Activated CD4-positive, alpha-beta memory T cell treated with anti-CD3 and anti-CD28 coated beads for 36 hours (primary cell): ENCODE measurements at regions not wholly inside any gene's neighbourhood (a gene's known extent, or its start where the extent isn't known, plus 50 kb on each side); places are given as distances from the start of the nearest gene placed in this dataset.

Experiments
- CTCF ChIA-PET: fragments of 350-600 bp; sonication (Branson Sonifier 250); formaldehyde crosslinking; loops from one replicate; lab custom pipeline; 2021; ENCODE audit warnings: antibody characterized with exemption, inconsistent platforms; lab: Charles Lee
- POLR2A ChIA-PET: fragments of 350-600 bp; sonication (Branson Sonifier 250); formaldehyde crosslinking; loops from one replicate; lab custom pipeline; 2021; ENCODE audit warnings: antibody characterized with exemption; lab: Charles Lee
- DNase-seq: peaks from one replicate; pipeline ENCODE4 v3.0.0-alpha.2; 2020
- H3K27ac Mint-ChIP-seq: one replicate; pipeline ENCODE4 v1.8.0; 2021; ENCODE audit warnings: mixed read lengths
- H3K27me3 Mint-ChIP-seq: one replicate; pipeline ENCODE4 v1.8.0; 2021; ENCODE audit warnings: mixed read lengths
- H3K36me3 Mint-ChIP-seq: one replicate; pipeline ENCODE4 v1.8.0; 2021; ENCODE audit warnings: mixed read lengths
- H3K4me1 Mint-ChIP-seq: one replicate; pipeline ENCODE4 v1.8.0; 2021; ENCODE audit warnings: low read depth, mixed read lengths
- H3K4me3 Mint-ChIP-seq: one replicate; pipeline ENCODE4 v1.8.0; 2021; ENCODE audit warnings: mild to moderate bottlenecking, mixed read lengths
- H3K9me3 Mint-ChIP-seq: one replicate; pipeline ENCODE4 v1.8.0; 2021; ENCODE audit warnings: mixed read lengths
- intact Hi-C: fragments of 100-400 bp; cut with micrococcal nuclease; formaldehyde crosslinking; loops from one replicate; pipeline ENCODE4 v1.15.1; 2023

DNA sequence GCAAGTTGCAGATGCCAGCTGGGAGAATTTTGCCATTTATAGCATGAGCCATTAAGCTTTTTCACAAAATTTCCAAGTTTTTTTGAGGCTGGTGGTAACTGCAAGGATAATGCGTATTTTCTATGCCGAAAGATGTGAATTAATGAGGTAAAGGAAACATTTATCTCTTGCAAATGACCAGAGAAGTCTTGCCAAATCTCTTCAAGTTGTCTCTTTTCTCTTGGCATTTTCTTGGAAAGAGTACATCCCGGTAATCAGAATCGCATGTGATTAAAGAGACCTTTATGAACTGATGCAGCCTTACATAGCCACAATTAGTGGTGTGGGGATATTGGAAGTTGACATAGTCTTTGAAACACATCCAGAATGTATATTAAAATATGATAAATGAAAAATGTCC is 136.5 kb upstream of the MMADHC start:
- H3K4me1 Mint-ChIP-seq: no peaks in the 10 kb centered on the region
- no peaks in the 10 kb centered on the region for H3K36me3 Mint-ChIP-seq
- DNase-seq: no peak
- no peak overlapping the region for H3K4me3 Mint-ChIP-seq
- H3K9me3 Mint-ChIP-seq: no peaks in the 10 kb centered on the region
- no peak overlapping the region for H3K27ac Mint-ChIP-seq
- ChIA-PET POLR2A (no interaction called here), CTCF (no interaction called here)
- no peaks in the 10 kb centered on the region for H3K27me3 Mint-ChIP-seq
- intact Hi-C loops: no loop called here

DNA sequence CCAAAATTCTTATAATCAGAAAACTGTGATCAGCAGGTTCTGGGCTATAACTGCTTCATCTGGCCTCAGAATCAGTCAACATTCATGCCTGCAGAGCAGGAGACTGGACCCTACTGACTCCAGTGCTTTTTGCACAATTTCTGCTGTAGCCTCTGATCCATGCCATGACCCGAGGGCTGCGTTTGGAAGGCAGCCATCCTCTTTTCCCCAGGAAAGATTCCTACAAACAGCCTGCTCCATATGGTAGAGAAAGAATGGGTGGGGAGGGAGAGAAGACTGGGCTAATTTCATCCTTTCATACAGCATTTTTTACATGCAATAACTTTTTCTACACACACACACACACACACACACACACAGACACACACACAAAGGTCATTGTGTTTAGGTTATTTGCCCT is 133.0 kb upstream of the MMADHC start:
- ChIA-PET POLR2A (no interaction called here), CTCF (no interaction called here)
- H3K9me3 Mint-ChIP-seq: no peaks in the 10 kb centered on the region
- H3K4me3 Mint-ChIP-seq: no peak overlapping the region
- DNase-seq: no peak
- H3K27me3 Mint-ChIP-seq: peaks cover 3% of the 10 kb centered on the region
- H3K36me3 Mint-ChIP-seq: no peaks in the 10 kb centered on the region
- intact Hi-C loops: no loop called here
- H3K27ac Mint-ChIP-seq: no peak overlapping the region
- H3K4me1 Mint-ChIP-seq: no peaks in the 10 kb centered on the region

DNA sequence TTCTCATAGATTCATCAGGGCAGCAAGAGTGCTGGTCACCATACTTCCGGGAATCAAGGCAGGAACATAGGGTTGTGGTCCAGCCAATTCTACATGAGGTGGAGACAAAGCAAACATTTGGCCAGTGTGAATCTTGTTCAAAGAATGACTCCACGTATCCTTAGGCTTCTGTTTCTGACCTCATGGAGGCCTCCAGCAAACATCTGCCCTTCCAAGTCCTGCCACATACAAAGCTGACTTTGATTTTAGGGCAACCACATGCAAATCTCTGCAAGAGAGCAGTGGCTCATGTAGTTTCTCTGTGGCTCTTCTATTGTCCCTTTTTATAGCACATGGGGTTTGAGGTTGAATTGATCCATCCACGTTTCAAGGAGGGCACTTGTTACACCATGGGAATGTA is 132.1 kb upstream of the MMADHC start:
- ChIA-PET POLR2A (no interaction called here), CTCF (no interaction called here)
- no peak overlapping the region for H3K27ac Mint-ChIP-seq
- no peaks in the 10 kb centered on the region for H3K36me3 Mint-ChIP-seq
- H3K4me3 Mint-ChIP-seq: no peak overlapping the region
- H3K27me3 Mint-ChIP-seq: peaks cover 4% of the 10 kb centered on the region
- no peak for DNase-seq
- intact Hi-C loops: no loop called here
- H3K4me1 Mint-ChIP-seq: no peaks in the 10 kb centered on the region
- H3K9me3 Mint-ChIP-seq: no peaks in the 10 kb centered on the region

DNA sequence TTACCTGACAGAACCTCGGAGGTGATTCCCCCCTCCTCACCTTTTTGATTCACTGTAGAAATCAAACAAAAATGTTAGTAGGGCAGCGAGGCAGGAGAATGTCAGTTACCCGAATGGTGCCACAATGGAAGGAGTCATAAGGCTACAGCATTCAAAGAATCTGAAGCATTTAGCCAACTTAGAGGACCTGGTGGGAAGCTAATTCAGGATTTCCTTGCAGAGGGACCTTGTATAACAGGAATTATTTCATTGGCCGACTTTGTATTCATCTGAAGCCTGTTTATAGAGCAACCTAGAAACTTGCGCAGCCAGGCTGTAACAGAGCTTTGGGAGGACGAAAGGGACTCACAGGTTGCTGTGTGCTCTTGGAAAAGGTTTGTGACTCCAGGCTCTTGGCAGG is 129.1 kb upstream of the MMADHC start:
- no peaks in the 10 kb centered on the region for H3K9me3 Mint-ChIP-seq
- no peaks in the 10 kb centered on the region for H3K36me3 Mint-ChIP-seq
- no peaks in the 10 kb centered on the region for H3K4me1 Mint-ChIP-seq
- ChIA-PET POLR2A (no interaction called here), CTCF (no interaction called here)
- no peak overlapping the region for H3K4me3 Mint-ChIP-seq
- intact Hi-C loops: no loop called here
- H3K27ac Mint-ChIP-seq: no peak overlapping the region
- DNase-seq: no peak
- H3K27me3 Mint-ChIP-seq: peaks cover 4% of the 10 kb centered on the region

DNA sequence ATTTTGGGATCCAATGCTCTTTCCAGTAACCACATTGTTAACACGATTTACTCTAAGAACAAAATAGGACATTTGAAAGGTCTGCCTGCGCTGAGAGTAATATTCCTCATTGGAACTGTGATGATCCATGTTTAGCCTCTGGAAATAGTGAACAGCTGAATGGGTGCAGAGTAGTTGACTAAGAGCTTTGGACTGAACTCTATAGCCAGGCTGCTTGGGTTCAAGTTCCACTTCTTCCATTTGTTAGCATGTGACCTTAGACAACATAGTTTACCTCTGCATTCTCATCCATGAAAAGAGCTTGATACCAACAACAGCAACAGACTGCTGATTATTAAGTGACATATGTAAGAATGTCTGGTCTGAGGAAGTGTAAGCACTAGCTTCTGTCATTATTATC is 128.3 kb upstream of the MMADHC start:
- intact Hi-C loops: loop anchor here (1.0 kb wide), 1 partner anchor 119 kb away; no protein-coding TSS in a partner anchor

DNA sequence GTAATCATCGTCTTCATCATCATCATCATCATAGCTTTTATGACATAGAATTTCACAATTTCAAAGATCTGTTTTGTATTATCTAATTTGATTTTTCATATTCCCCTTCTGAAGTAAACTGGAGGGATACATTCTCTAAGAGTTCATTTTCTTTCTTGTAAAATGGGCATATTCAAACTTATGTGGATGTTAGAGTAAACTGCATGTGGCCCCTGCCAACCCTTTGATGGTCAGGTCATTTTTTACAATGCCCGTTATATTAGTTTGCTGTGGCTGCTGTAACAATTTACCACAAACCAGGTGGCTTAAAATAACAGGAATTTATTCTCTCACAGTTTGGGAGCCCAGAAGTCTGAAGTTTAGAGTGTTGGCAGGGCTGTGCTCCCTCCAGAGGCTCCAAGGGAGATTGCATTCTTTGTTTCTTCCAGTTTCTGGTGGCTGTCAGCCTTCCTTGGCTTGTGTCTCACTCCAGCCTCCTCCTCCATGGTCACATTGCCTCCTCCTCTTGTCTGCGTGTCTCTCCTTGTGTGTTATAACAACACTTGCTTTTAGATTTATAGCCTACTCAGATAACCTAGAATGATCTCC is 127.5 kb upstream of the MMADHC start:
- intact Hi-C loops: loop anchor here (1.0 kb wide), 1 partner anchor 118 kb away; no protein-coding TSS in a partner anchor
- no peaks in the 10 kb centered on the region for H3K9me3 Mint-ChIP-seq
- H3K4me1 Mint-ChIP-seq: no peaks in the 10 kb centered on the region
- no peak overlapping the region for H3K4me3 Mint-ChIP-seq
- CTCF ChIA-PET: no interaction called here
- no peak for DNase-seq
- POLR2A ChIA-PET: no interaction called here
- no peaks in the 10 kb centered on the region for H3K36me3 Mint-ChIP-seq
- H3K27me3 Mint-ChIP-seq: peaks cover 4% of the 10 kb centered on the region
- H3K27ac Mint-ChIP-seq: no peak overlapping the region

More for the DNA sequence above, 128.3 kb upstream of the MMADHC start:
- CTCF ChIA-PET: no interaction called here
- H3K36me3 Mint-ChIP-seq: no peaks in the 10 kb centered on the region
- no peak for DNase-seq
- H3K4me1 Mint-ChIP-seq: no peaks in the 10 kb centered on the region
- H3K27me3 Mint-ChIP-seq: peaks cover 4% of the 10 kb centered on the region
- no peak overlapping the region for H3K4me3 Mint-ChIP-seq
- POLR2A ChIA-PET: no interaction called here
- H3K9me3 Mint-ChIP-seq: no peaks in the 10 kb centered on the region
- no peak overlapping the region for H3K27ac Mint-ChIP-seq

DNA sequence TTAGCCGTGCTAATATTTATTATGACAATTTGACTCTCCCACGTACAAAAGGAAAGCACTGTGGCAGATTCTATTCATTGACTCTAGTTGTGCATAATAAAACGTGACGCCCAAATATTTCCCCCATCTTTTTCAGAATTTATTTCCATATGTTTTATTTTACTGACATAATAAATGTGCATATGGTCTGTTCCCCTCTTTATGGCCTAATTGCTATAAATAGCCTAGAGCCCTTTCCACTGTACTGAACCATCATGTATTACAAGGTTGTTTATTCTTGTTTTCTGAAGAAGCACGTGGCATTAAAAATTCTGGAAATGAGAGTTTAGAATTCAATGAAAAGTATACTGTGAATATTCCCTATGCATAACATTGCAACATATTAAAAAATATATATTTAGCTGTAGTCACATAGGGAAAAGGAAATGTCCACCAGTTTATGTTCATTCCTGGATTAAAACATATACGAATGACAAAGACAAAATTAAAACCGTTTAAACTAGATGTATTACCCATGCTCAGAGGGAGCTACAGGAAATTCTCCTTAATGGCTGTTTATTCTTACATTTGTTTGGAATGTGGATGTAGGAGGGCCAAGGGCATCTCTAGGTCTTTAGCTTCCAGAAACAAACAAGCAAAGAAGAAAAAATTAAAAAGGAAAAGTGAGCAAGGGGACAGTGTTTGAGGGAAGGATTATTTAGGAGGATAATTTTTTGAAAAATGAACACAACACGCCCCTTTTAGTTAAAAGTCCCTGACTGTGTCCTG is 122.1 kb upstream of the MMADHC start:
- POLR2A ChIA-PET: no interaction called here
- Mint-ChIP-seq H3K27ac (no peak overlapping the region), H3K4me1 (no peaks in the 10 kb centered on the region), H3K9me3 (no peaks in the 10 kb centered on the region), H3K27me3 (no peaks in the 10 kb centered on the region), H3K4me3 (no peak overlapping the region), H3K36me3 (no peaks in the 10 kb centered on the region)
- CTCF ChIA-PET: no interaction called here
- no peak for DNase-seq
- intact Hi-C loops: no loop called here

DNA sequence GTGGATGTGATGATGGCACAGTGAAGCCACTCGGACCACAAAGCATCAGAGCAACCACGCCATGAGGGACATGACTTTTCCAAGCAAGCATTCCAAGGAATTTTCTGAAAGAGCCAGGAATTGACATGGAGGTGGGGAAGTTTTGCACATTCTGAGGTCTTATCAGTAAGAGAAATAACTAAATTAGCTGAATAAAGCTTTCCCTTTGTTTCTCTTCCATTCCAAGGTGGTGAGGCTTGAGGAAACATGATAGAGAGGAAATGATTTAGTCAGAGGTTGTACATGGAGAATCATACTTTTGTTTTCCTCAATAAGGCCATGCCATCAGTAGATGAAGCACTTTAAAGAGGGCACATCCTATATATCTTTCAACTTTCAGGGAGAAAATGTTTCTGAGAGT is 115.7 kb upstream of the MMADHC start:
- Mint-ChIP-seq H3K36me3 (no peaks in the 10 kb centered on the region), H3K27me3 (no peaks in the 10 kb centered on the region), H3K4me1 (no peaks in the 10 kb centered on the region), H3K27ac (no peak overlapping the region), H3K4me3 (no peak overlapping the region), H3K9me3 (no peaks in the 10 kb centered on the region)
- ChIA-PET POLR2A (no interaction called here), CTCF (no interaction called here)
- intact Hi-C loops: no loop called here
- DNase-seq: no peak

DNA sequence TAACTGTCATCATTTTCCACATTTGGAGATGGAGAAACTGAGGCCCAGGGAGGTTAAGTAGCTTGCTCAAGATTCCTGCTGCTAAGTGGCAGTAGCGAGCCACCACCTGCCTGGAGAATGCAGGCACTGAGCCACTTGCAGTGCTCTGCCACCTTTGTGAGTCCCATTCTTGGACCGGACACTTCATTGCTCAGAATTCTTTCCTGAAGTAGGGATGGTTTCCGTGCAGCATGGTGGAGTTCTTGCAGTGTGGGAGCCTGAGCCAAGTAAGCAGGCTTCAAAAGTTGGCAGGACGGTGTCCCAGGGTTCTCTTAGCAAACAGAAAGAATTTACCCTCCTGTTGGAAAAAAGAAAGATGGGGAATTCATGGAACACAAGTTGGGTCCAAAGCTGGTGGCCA is 115.0 kb upstream of the MMADHC start:
- no peaks in the 10 kb centered on the region for H3K36me3 Mint-ChIP-seq
- intact Hi-C loops: no loop called here
- H3K27me3 Mint-ChIP-seq: peaks cover under 1% of the 10 kb centered on the region
- ChIA-PET POLR2A (no interaction called here), CTCF (no interaction called here)
- no peaks in the 10 kb centered on the region for H3K9me3 Mint-ChIP-seq
- DNase-seq: no peak
- no peak overlapping the region for H3K27ac Mint-ChIP-seq
- no peaks in the 10 kb centered on the region for H3K4me1 Mint-ChIP-seq
- no peak overlapping the region for H3K4me3 Mint-ChIP-seq

DNA sequence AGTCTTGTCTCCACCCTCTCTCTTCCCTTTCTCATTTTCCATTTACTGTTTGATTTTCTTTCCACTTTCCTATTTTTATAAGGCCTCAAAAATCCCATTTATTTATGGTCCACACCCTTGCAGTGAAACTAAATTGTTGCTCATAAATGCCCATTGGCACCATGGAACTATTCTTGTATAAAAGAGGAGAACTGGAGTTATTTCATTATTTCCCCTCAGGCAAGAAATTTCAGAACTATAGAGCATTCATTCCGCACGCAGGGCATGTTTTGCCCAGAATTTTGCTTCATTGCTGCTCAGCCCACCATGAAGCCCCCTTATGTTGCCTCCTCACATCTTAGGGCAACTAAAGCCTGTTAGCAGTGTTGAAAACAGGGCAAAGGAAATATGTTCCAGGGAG is 113.7 kb upstream of the MMADHC start:
- H3K4me1 Mint-ChIP-seq: no peaks in the 10 kb centered on the region
- intact Hi-C loops: no loop called here
- CTCF ChIA-PET: no interaction called here
- H3K4me3 Mint-ChIP-seq: no peak overlapping the region
- POLR2A ChIA-PET: no interaction called here
- H3K9me3 Mint-ChIP-seq: no peaks in the 10 kb centered on the region
- H3K27me3 Mint-ChIP-seq: peaks cover 1% of the 10 kb centered on the region
- DNase-seq: no peak
- H3K27ac Mint-ChIP-seq: no peak overlapping the region
- no peaks in the 10 kb centered on the region for H3K36me3 Mint-ChIP-seq

DNA sequence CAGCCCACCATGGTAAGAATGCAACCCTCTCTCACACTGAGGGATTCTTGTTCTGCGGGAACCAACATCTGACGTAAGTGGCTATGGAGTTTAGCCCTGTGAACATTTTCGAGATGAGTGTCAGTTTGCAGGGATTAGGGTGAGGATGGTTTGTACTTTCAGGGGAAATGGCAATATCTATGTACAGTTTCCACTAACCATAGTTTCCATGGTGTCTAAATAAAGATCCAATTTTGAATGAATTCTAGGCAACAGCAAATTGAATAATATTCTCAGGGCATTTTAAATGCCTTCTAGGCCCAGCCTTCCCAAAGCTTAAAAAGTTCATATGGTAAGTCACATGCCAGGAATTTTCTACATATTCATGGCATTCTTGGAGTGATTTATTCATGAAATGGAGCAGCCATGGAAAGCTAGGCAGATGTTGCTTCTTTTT is 105.4 kb upstream of the MMADHC start:
- no peak for DNase-seq
- POLR2A ChIA-PET: no interaction called here
- H3K27ac Mint-ChIP-seq: no peak overlapping the region
- H3K27me3 Mint-ChIP-seq: peaks cover 6% of the 10 kb centered on the region
- no peak overlapping the region for H3K4me3 Mint-ChIP-seq
- intact Hi-C loops: no loop called here
- H3K4me1 Mint-ChIP-seq: no peaks in the 10 kb centered on the region
- no peaks in the 10 kb centered on the region for H3K36me3 Mint-ChIP-seq
- H3K9me3 Mint-ChIP-seq: peaks cover 3% of the 10 kb centered on the region
- CTCF ChIA-PET: no interaction called here

DNA sequence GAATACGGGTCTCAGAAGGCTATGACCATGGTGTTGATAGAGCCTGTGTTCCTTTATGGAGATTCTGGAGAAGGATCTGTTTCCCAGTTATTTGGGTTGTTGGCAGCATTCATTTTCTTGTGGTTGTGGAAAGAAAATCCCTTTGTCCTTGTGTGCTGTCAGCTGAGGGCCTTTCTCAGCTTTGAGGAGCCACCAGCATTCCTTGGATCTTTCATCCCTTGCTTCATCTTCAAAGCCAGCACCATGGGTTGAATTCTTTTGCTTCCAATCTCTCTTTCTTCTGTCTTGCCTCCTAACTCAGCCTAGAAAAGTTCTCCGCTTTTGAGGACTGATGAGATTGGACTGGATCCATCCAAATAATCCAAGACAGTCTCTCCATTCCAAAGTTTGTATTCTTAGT is 103.2 kb upstream of the MMADHC start:
- Mint-ChIP-seq H3K27ac (no peak overlapping the region), H3K36me3 (no peaks in the 10 kb centered on the region), H3K4me1 (no peaks in the 10 kb centered on the region), H3K4me3 (no peak overlapping the region), H3K9me3 (peaks cover 3% of the 10 kb centered on the region), H3K27me3 (peaks cover 5% of the 10 kb centered on the region)
- DNase-seq: no peak
- POLR2A ChIA-PET: no interaction called here
- CTCF ChIA-PET: no interaction called here
- intact Hi-C loops: no loop called here

DNA sequence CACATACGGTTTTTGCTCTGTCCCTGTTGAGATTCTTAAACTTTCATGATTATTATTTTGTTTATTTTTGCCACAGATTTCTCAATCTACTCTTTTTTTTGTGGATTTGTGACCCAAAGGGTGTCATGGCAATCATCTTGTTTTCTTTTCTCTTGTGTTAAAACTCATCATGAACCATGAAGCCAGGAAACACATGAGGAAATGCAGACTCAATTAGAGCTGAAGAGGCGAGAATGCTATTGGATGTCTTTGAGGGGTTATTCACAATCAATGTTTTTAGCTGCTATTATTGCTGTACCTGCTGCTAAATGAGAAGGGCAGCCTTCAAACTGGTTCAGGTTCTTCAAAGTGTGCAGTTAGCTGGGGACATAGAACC is 99.5 kb upstream of the MMADHC start:
- no peaks in the 10 kb centered on the region for H3K4me1 Mint-ChIP-seq
- H3K27me3 Mint-ChIP-seq: peaks cover 3% of the 10 kb centered on the region
- ChIA-PET CTCF (no interaction called here), POLR2A (no interaction called here)
- H3K4me3 Mint-ChIP-seq: no peak overlapping the region
- H3K36me3 Mint-ChIP-seq: no peaks in the 10 kb centered on the region
- H3K9me3 Mint-ChIP-seq: peaks cover 6% of the 10 kb centered on the region
- DNase-seq: no peak
- intact Hi-C loops: no loop called here
- no peak overlapping the region for H3K27ac Mint-ChIP-seq
